Fibroblast of villous mesenchyme (primary cell): ENCODE measurements at regions not wholly inside any gene's neighbourhood (a gene's known extent, or its start where the extent isn't known, plus 50 kb on each side); places are given as distances from the start of the nearest gene placed in this dataset.

Experiments used
- DNase-seq: peaks from one replicate; pipeline ENCODE4 v3.0.0-alpha.2; 2010; ENCODE audit warnings: low read depth
- H3K4me3 ChIP-seq: 2 replicates; pipeline ENCODE4 v1.5.1; 2011; ENCODE audit warnings: low read depth, mild to moderate bottlenecking, low read length
- CTCF ChIP-seq: IDR thresholded peaks from 2 replicates; pipeline ENCODE4 v1.5.1; 2012; ENCODE audit warnings: low read depth, mild to moderate bottlenecking, low read length; ENCODE audit not compliant: insufficient read depth

GRCh38 chr16:54403580-54403979 is 117.0 kb upstream of the IRX3 start:
- no peak for DNase-seq
- no peak overlapping the region for H3K4me3 ChIP-seq
- TF ChIP-seq CTCF, result no peak

GRCh38 chr16:54402873-54403272 is 116.3 kb upstream of the IRX3 start:
- H3K4me3 ChIP-seq, result no peak overlapping the region
- no peak for DNase-seq
- TF ChIP-seq CTCF, result no peak

- no peak overlapping the region for H3K4me3 ChIP-seq
- TF ChIP-seq CTCF, result no peak
- no peak for DNase-seq
These were observed 115.7 kb upstream of the IRX3 start for GRCh38 chr16:54402270-54402669.

- no peak overlapping the region for H3K4me3 ChIP-seq
- DNase-seq, result no peak
- no peak for TF ChIP-seq CTCF
These were observed 113.7 kb upstream of the IRX3 start for GRCh38 chr16:54400261-54400660.

GRCh38 chr16:54398986-54399385 is 112.4 kb upstream of the IRX3 start:
- no peak for TF ChIP-seq CTCF
- no peak overlapping the region for H3K4me3 ChIP-seq
- no peak for DNase-seq

- H3K4me3 ChIP-seq, result no peak overlapping the region
- DNase-seq, result no peak
- TF ChIP-seq CTCF, result no peak
These were observed 111.3 kb upstream of the IRX3 start for GRCh38 chr16:54397838-54398237.

- no peak overlapping the region for H3K4me3 ChIP-seq
- no peak for TF ChIP-seq CTCF
- DNase-seq, result no peak
These were observed 110.7 kb upstream of the IRX3 start for GRCh38 chr16:54397190-54397835.
